RWPE1 (cell line): ENCODE measurements at regions not wholly inside any gene's neighbourhood (a gene's known extent, or its start where the extent isn't known, plus 50 kb on each side); places are given as distances from the start of the nearest gene placed in this dataset.

Source experiments
- CTCF ChIA-PET: fragments of 350-600 bp; sonication (Branson Sonifier 250); formaldehyde crosslinking; extraction: SDS; loops from one replicate; lab custom pipeline; 2021; lab: Yijun Ruan, JAX
- POLR2A ChIA-PET: fragments of 400-600 bp; formaldehyde crosslinking; extraction: SDS; loops from one replicate; lab custom pipeline; 2020; ENCODE audit warnings: antibody characterized with exemption; ENCODE audit not compliant: low non-redundant PET; lab: Yijun Ruan, JAX
- DNase-seq: peaks from one replicate; pipeline ENCODE4 v3.0.0; 2012; ENCODE audit warnings: low spot score
- H3K27ac ChIP-seq: fragments of 450-650 bp; 2 replicates; pipeline ENCODE4 v1.5.1; 2017
- TF ChIP-seq, protein P1 (sequence below): fragments of 450-650 bp; conservative IDR thresholded peaks from 2 replicates; pipeline ENCODE4 v1.5.1; 2017; ENCODE audit warnings: low read depth, mild to moderate bottlenecking

- CTCF ChIA-PET = no interaction called here
- TF ChIP-seq, protein P1, sequence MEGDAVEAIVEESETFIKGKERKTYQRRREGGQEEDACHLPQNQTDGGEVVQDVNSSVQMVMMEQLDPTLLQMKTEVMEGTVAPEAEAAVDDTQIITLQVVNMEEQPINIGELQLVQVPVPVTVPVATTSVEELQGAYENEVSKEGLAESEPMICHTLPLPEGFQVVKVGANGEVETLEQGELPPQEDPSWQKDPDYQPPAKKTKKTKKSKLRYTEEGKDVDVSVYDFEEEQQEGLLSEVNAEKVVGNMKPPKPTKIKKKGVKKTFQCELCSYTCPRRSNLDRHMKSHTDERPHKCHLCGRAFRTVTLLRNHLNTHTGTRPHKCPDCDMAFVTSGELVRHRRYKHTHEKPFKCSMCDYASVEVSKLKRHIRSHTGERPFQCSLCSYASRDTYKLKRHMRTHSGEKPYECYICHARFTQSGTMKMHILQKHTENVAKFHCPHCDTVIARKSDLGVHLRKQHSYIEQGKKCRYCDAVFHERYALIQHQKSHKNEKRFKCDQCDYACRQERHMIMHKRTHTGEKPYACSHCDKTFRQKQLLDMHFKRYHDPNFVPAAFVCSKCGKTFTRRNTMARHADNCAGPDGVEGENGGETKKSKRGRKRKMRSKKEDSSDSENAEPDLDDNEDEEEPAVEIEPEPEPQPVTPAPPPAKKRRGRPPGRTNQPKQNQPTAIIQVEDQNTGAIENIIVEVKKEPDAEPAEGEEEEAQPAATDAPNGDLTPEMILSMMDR = no peak
- no peak overlapping the region for H3K27ac ChIP-seq
- no peak for DNase-seq
- POLR2A ChIA-PET = no interaction called here
Measured at GRCh38 chr16:85497622-85498314, 115.4 kb upstream of the GSE1 start.

DNA sequence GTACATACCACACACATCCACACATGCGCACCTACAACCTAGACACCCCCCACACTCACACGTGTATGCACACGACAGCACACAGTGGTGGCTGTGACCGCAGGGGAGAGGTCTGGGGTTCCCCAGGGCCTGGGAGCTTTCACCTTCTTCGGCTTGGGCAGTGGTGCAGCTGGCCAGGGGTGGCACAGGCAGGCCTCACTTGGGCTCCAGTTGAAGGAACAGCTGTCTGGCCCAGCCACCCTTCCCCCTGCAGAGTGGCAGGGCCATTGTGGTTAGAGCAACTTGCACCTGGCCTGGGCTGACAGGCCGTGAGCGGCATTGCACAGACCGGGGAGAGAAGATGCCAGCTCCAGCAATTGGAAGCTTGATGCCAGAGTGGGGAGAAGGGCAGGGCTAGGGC is 114.5 kb upstream of the GSE1 start:
- POLR2A ChIA-PET = no interaction called here

DNA sequence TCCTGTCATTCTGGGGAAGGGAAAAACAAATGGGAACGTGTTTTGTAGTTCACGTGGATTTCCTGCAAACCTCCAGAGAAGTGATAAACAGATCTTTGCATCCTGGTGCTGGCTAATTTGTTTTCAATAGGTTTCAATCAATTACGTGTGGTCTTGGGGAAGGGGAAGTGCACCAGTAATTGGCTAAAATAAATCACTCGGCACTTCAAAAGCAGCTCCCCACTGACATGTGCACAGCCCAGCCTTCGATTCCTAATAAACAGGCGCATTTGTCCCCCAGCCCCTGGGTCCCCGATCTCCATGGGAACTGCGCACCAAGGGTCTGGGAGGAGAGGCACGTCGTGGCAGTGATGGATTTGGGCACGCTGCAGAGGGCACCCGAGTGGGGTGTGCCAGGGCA is 112.9 kb upstream of the GSE1 start:
- CTCF ChIA-PET = no interaction called here
- DNase-seq = no peak
- TF ChIP-seq, protein P1 = no peak
- POLR2A ChIA-PET = no interaction called here
- H3K27ac ChIP-seq = no peak overlapping the region

More for the DNA sequence above, 114.5 kb upstream of the GSE1 start:
- CTCF ChIA-PET = no interaction called here
- no peak overlapping the region for H3K27ac ChIP-seq
- DNase-seq = no peak
- TF ChIP-seq, protein P1 = no peak

GRCh38 chr16:85501900-85502299 is 111.2 kb upstream of the GSE1 start:
- TF ChIP-seq, protein P1 = no peak
- no peak for DNase-seq
- ChIA-PET CTCF (interaction anchor here (0.6 kb wide), 2 partner anchors 195 to 387 kb away, joined by 3 to 4 read pairs; no protein-coding TSS in a partner anchor), POLR2A (no interaction called here)
- H3K27ac ChIP-seq = no peak overlapping the region

GRCh38 chr16:85502357-85502756 is 110.8 kb upstream of the GSE1 start:
- DNase-seq = no peak
- CTCF ChIA-PET = interaction anchor here (0.6 to 1.2 kb wide), 3 partner anchors 37 to 388 kb away, joined by 3 to 5 read pairs (median 4); no protein-coding TSS in a partner anchor

DNA sequence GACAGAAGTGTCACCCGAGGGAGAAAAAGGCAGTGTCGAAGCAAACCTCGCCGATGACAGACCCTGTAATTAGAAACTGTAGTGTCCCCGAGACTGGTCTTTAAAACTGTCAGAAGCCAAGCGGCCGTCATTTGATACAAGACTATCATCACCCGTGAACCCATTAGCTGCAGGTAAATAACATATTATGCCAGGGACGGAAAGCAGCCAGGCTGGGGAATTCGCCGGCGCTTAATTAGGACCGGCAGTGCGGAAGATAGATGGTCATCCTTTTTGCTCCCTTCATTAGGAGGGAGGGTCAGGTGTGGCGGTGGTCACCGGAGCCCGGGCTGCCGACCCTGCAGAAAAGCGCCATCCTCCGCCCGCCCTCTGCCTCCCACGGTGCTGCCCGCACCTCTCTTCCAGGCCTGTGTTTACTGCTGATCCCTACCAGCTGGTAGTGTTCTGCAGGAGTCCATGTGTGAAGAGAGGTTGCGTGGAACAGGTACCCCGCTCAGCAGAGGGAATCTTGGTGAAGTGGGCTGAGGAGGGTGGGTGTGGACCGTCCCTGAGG is 109.4 kb upstream of the GSE1 start:
- ChIA-PET CTCF (interaction anchor here (1.2 kb wide), 1 partner anchor 88 kb away, joined by 3 read pairs; no protein-coding TSS in a partner anchor), POLR2A (no interaction called here)
- no peak for DNase-seq
- H3K27ac ChIP-seq = no peak overlapping the region
- TF ChIP-seq, protein P1 = no peak

More at GRCh38 chr16:85502357-85502756, 110.8 kb upstream of the GSE1 start:
- POLR2A ChIA-PET = no interaction called here
- H3K27ac ChIP-seq = no peak overlapping the region
- TF ChIP-seq, protein P1 = no peak
